ENCODE measurements at regions not wholly inside any gene's neighbourhood (a gene's known extent, or its start where the extent isn't known, plus 50 kb on each side); places are given as distances from the start of the nearest gene placed in this dataset.

DNA sequence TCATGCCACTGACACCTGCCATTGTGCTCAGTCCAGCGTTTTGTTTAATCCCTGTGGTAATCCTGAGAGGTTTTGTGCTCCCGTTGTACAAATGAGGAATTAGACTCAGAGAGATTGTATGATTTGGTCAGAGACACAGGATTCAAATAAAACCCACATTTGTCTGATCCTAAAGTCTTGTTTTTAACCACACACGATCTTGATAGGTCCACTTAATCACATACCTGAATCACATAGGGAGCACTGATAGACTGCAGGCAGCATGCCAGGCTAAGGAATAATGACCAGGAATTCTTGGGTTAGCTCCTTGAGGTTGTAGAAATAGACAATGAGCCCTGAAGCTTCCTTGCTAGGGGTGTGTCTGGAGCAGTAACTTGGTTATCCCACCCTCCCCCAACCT is 202.6 kb upstream of the RGS6 start:
- DNase-seq, result no peak

DNA sequence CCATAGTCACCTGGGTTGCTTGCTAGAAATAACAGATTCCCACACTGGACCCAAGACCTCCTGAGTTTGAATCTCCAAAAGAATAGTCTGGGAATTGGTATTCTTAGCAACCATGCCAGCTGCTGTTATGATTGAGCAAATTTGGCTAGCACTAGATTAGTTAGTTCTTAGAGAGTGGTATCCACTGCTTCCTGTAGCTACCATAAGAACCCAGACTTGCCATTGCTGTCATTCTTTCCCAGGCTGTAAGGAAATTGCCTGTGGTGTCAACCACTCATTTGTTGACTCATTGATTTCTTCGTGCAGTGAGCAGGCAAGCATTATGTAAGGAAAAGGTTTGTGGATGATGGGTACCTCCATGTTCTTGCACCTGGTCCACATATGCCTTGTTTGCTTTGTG is 201.8 kb upstream of the RGS6 start:
- DNase-seq, result no peak

DNA sequence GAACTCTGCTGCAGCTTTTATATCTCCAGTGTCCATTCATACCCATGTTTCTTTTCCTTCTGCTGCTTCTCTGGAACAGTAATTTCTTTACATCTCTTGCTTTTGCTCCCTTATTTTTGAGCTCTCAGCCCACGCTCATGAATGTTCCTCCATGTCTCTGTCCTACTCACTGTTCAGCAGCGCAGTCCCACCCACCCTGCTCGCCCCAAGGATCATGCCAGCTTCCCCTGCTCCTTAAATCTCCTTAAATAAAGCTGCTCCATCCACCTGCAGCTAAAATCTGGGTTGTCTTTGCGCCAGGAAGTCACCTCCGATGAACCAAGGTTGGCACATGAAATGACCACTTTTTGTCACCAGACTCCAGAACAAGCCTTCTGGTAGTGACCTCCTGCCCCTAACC is 201.1 kb upstream of the RGS6 start:
- DNase-seq, result no peak

DNA sequence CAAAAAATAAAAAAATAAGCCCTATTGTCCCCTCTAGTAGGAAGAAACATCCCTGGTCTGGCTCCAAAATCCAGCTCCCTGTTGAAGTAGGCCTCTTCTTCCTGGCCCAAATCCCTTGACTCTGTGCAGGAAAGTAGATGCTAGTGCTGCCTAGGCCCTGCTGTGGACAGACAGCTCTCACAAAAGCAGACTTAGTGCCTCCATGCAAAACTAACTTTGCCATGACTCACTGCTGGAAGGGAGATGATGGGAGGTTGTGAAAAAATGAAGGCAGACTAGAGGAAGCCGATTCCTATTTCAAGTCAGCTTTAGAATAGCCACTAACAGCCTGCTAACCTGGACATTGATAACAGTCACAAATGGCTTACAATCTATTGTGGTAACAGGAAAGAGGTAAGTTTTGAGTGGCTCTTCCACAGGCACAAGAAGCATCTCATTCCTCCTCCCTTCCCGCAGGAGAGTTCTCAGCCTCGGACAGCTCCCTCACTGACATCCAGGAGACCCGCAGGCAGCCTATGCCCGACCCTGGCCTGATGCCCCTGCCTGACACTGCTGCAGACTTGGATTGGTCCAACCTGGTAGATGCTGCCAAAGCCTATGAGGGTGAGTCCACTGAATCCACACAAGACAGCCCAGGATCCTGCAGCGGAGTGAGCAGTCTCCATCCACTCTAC is 198.9 kb upstream of the RGS6 start:
- DNase-seq, result no peak

DNA sequence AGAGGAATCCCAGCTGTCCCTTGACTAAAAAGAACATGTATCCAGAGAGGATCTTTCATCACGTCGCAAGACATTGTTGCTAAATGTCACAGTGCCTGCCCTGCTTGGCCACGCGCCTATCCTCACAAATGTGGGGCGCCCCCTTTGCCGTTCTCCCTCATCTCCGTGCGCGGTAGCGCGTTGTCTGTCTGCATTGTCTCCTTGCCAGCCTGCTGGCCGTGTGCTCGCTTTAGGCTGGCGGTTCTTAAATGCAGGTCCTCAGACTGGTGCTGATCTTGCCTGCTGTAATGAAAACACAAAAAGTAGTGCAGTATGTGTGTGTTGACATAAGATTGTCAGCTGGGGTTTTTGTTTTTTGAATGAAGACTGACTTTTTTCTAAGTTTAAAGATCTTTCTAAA is 198.2 kb upstream of the RGS6 start:
- DNase-seq, result no peak

DNA sequence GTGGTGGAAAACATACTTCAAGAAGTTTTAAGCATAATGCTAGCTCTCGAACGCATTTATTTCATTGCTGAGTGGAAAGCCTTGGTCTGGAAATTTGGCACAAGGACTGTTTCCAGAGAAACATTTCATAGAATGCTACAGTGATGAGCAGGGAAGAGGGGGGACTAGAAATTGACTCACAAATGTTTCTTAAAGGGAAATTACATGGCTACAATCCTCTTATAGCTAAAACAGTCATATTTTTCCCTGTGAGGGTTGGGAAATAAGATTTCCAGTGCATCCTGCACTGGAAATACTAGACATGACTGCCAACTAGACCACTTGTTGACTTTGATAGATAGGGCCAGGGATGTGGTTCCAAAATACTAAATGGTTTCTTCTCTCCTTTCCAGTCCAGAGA is 197.3 kb upstream of the RGS6 start:
- DNase-seq, result no peak

DNA sequence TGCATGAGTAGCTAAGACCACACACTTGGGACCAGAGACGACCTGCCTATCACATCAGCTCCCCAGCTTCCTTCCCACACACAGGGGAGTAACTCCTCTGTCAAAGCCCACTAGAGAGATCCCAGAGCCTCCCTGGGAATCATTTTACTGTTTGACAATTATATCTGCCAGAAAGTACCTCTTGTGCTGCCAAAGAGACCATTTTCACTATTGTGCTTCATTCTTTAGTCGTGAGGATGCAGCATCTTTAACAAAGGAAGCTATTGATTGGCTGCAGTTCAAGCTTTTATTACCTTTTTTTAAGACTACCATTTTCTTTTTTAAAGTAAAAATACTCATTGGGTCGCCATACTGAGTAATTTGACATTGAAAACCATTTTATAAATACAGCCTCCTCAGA is 194.5 kb upstream of the RGS6 start:
- DNase-seq, result no peak

DNA sequence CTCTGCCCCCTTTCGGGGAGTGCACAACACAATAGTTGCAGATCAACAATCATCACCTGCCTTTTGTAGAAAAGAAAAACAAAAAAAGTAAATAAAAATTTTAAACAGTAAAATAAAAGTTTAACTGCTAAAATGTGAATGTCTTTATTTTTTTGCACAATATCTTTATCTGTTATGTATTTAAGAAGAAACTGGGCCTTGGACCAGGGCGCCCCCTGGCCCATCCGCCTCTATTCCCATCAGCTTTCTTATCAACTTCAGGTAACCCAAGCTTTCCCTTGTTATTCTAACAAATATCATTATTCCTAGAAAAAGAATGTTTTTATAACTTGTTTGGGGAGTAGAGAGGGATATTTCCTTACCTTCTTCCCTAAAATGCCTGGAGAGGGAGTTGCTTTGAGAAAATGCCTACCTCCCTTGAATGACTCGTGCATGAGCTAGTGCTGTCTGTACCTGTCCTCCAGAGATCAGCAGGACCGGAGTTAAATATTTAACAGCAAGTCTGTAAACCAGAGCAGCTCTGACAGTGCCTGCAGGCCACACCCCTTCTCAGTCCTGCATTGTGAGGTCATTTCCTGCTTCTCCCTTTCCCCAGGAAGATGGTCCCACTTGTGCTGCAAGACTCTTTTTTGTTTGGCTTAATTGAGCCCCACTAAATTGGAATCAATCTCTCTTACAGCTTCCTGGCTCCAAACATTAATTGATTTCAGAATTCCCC is 192.8 kb upstream of the RGS6 start:
- DNase-seq, result no peak

DNA sequence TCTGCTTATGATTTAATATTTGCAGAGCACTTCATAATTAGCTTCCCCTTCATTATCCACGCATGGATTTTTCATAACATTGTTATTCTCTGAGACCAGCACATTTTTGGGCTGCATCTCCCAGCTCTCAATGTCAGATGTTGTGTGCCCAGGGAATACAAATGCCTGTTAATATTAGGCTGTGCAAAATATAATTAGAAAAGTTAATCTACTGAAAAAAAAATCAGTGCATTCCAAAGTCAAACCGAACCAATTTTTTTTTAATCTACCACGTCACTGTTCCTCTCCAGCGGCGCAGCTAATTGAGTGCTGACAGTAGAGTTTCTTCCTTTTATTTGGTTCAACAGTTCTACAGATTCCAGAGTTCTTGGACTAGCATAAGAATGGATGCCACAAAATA is 191.0 kb upstream of the RGS6 start:
- no peak for DNase-seq

DNA sequence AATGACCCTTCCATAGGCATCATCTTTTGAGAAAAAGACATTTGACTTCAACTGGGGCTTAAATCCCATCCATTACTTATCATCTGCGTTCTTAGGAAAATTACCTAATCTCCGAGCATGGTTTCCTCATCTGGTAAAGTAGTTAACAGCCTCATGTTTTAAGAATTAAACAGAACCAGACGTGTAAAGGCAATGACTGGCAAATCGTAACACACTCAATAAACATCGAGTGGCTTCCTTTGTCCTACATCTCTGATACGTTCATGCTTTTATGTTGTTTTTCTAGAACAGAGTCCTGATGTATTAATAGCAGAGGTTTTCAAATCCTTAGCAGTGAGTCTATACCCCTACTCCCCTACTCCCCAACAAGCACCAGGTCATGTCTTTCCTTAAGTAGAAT is 189.7 kb upstream of the RGS6 start:
- DNase-seq, result no peak

DNA sequence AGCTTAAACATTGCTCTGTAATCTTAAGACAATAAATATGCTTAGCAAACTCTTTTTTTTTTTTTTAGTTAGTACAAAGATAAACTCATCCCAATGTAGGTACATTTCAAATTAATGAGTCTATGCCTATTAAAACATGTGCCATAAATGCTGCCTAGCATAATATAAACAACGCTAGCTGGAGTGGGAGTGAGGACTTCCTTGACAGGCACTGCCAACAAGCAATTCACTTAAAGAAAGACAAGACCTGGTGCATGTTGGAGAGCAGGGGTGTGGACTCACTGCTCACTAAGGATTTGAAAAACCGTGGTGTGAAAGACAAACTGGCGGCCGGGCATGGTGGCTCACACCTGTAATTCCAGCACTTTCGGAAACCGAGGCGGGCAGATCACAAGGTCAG is 187.2 kb upstream of the RGS6 start:
- DNase-seq, result no peak

DNA sequence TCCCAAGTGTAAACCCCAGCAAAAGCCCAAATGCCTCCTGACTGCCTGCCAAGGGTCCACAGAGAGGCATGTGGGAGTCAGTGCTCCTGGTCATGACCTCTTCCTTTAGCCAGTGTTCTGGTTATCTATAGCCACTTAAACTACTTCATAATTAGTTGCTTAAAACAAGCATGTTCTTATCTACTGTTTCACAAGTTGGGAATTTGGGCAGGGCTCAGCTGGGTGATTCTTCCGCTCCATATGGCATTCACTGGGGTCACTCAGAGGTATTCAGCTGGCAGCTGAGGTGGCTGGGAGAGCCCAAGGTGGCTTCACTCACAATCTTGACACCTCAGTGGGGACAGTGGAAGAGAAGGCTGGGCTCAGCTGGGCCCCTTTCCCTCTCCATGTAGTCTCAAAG is 184.0 kb upstream of the RGS6 start:
- no peak for DNase-seq

DNA sequence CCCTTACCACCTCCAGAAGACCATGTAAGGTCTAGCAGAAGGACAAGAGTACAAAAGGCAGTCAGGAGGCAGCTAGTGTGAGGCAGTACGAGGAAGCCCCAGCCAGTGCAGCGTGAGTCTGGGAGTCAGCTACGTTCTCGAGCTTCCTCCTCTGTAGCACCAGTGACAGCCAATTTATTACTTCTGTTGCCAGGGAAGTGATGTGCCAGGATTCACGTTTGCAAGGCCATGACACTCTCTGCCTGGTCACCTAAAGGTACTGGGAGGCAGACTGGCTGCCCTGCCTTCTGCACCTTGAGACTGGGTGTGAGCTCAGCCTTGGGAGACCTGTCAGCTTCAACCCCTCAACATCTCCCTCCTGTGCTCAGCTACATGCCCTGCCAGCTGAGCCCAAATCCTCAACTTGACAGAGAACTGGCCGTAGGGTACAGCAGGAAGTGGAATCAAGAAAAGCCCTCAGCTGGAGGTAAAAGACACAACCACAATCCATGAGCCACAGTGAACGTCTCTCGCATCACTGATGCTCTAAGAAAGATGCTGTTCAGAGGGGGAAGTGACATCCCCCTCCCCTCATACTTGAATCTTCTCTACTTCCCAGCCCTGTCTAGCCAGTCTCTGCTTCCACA is 182.5 kb upstream of the RGS6 start:
- no peak for DNase-seq

DNA sequence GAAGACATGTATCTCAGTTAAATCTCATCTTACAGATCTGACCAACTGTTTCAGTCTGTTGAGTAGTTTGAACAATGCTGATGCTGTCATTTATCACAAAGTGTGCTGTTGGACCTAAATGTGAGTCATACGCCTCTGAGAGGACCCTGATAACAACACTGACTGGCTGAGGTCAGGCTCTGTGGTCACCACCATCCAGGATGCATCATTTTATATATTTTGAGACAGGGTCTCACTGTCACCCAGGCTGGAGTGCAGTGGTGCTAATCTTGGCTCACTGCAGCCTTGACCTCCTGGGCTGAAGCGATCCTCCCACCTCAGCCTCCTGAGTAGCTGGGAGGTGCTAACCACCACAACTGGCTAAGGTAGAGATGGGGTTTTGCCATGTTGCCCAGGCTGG is 181.0 kb upstream of the RGS6 start:
- no peak for DNase-seq

DNA sequence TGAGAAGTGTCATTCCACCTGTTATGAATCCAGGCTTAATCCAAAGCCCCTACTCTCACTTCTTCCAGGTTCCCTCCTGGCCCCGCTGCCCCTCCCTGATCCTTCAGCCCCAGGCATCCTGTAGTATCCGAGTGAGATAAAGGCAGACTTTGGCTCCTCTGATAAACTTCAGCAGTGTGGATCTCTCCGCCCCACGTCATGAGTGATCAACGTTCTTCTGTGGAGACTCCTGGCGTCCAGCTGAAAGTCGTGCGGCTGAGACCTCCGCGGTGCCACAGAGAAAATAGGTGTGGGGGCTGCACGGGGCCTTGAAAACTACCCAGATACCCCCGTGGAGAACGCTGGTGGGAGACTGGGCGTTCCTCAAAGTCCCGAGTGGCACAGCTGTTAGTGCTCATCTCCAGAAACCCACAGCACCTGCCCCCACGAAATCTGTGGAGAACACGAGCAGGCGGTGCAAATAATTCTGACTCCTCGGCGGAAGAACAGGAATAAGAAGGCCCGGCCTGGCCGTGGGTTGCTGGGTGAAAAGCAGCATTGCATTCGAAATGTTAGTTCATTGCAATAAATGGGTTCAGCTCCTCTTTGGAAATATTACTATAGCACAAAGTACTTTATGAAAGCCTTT is 180.0 kb upstream of the RGS6 start:
- DNase-seq, result no peak

DNA sequence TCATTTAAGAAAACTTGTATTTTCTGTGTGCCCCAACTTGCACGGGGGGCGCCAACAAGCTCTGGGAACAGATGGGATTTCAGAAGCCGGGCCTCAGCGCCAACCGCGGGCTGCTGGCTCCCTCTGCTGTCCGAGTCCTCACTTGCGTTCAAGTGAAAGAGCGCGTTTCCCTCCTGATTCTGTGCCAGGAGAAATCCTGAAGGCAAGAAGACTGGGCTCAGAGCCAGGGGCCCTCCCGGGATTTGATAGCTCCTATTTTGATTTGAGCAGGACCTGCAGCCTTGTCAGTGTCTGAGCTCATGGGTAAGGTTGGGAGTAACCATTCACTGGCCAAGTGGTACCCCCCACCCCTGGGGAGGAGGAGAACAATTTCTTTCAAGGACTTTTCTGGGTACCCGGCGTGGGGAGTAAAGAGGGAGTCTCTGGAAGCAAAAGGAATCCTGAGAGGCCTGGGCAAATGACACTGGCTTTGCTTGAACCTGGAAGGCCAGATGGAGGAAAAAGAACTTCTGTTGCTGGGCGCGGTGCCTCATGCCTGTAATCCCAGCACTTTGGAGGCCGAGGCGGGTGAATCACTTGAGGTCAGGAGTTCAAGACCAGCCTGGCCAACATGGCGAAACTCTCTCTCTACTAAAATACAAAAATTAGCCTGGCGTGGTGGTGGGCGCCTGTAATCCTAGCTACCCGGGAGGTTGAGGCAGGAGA is 179.0 kb upstream of the RGS6 start:
- DNase-seq, result peak; percentile 70

DNA sequence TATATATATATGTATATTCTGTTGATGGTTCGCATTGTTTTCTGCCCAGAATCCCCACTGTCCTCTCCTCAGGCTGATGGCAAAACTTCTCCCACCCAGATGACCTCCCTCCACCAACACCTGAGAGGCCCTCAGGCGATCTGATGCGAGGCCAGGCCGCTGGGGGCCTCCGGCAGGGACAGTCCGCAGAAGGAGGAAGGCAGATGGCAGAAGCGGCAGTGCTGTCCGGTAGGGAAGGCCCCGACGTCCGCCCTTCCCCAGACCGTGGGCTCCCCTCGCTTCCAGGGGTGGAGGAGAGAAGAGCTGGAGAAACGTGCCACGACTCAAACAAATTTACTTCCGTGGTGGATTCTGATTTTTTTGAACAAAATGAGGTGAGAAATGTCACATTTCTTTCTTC is 178.3 kb upstream of the RGS6 start:
- no peak for DNase-seq

DNA sequence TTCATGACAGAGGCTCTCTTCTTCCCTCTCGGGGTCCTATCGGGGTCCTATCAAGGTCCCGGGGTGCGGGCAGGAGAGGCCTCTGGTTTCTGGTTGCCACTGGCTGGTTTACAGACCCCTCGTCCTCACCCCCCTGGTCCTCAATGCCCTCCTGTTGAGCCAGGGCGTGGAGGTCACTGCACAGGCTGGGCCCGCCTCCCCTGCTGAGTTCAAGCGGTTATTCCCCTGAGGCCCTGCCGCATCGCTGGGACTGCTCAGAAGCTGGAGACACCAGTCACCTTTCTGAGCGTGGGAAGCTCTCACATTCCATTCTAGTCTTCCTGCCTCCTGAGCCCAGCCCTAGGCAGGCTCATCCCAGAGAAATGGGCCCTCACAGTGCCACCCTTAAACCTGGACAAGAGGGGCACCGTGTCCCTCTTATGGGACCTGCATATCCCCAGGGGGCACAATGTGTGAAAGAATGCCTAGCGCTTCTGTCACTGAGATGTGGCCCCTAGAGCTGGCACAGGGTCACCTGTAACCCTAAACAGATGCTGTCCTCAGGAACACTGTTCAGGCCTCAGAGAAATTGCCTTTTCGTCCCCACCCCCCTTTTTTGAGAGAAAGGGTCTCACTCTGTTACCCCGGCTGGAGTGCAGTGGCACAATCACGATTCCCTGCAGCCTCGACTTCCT is 177.7 kb upstream of the RGS6 start:
- DNase-seq, result no peak

DNA sequence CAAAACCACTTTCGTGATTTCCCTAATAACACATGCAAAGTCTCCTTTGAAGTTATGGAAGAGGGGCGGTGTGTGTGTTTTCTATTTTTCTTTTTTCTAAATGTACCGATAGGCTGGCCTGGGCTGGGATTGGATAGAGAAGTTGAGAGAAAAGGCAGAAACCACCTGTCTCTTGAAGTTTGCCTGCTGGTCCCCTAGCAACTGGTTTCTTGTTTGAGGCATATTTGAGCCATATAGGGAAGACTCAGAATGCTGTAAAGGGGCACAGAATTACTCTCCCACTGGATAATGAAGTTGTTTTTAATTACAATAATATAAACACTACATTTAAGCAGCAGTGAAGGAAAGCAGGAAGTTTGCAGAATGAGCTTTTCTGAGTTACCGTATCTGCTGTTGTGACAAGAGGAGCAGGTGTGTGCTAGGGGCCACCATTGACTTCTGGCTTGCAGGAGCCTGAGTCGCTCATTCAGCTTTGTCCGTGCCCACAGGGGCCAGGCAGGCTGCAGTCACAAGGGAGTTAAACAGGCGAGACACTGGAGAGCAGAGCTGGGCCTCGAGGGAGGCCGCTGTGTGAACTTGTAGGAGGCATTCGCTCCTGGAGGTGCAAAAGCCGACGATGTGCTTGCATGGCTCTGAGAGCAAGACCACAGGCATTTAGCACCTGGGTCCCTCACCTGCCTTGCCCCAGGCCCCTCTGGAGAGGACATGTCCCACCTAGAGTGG is 173.8 kb upstream of the RGS6 start:
- DNase-seq, result no peak

DNA sequence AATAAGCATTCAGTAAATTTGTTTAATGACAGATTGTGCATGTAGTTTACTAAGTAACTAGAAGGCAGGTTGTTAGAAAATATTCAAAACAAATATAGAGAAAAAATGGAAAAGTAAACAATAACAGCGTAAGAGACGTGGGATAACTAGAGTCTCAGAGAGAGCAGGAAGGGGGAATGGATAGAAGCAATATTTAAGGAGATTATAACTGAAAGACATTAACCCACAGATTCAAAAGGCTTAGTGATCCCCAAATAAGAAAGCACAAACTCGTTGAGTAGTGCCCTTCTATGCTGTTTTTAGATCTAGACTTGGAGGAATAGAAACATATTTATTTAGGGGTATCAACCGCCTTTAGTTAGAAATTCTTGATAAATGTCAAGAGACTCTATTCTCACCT is 169.7 kb upstream of the RGS6 start:
- DNase-seq, result no peak

DNA sequence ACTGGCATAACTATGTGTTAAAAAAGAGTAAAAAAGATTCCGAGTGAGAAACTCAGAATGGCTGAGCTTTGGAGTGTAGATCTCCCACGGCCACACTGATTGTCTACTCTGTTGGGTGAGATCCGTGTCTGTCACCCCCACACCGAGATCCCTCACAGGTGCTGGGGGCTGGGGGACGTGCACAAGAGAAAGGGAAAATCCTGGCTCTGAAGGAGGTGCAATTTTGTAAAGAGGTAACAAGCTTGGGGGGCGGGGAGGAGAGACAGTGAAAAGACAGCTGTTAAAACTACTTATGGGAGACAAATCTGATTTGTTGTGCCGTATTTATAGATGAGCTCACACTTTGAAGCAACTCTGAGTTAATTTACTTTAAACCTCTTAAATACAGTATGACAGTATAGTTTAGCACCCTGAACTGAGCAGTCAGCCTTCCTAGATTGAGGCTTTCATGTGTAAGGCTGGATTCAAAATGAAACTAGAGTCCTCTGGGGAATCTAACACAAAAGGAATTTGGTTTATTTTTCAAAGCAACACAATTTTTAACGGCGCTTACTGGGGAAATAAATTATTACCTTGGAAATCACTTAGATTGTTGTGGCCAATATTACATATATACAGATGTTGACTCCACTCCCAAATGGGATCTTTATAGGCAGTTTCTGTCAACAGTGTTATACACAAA is 167.4 kb upstream of the RGS6 start:
- DNase-seq, result no peak

DNA sequence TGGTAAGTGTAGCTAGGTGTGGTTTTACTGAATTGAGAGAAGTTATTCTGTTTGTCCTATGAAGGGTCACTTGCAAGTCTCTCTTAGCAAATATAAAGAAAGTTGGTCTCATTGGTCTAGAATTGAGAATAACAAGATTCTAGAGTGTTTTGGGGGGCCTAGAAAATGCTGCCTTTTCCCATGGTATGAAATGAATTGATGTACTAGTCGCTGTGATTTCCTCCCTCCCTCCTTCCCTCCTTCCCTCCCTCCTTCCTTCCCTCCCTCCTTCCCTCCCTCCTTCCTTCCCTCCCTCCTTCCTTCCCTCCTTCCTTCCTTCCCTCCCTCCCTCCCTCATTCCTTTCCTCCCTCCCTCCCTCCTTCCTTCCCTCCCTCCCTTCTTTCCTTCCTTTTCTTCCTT is 166.7 kb upstream of the RGS6 start:
- no peak for DNase-seq
